HG03460 (cell line): ENCODE measurements at regions not wholly inside any gene's neighbourhood (a gene's known extent, or its start where the extent isn't known, plus 50 kb on each side); places are given as distances from the start of the nearest gene placed in this dataset.
"Not testable (repeated sequence)": the region's sequence is repeated elsewhere in the genome, so short reads cannot be mapped to it uniquely, and the experiment has no call there.

Source experiments
- ATAC-seq: cut with Tn5 transposase; IDR thresholded peaks from one replicate; pipeline ENCODE4 v1.9.1; 2021; ENCODE audit not compliant: unreplicated experiment

DNA sequence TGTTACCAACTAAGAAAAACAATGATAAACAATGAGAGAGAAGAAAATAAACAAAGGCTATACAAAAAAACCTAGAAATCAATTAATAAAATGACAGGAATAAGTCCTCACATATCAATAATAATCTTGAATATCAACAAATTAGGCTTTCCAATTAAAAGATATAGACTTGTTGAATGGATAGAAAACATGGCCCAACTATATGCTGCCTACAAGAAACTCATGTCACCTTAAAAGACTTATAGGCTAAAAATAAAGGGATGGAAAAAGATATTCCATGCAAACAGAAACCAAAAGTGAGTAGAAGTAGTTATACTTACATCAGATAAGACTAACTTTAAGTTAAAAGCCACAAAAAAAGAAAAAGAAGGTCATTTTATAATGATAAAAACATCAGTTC is 183.9 kb downstream of the MYRFL start:
- no peak for ATAC-seq

DNA sequence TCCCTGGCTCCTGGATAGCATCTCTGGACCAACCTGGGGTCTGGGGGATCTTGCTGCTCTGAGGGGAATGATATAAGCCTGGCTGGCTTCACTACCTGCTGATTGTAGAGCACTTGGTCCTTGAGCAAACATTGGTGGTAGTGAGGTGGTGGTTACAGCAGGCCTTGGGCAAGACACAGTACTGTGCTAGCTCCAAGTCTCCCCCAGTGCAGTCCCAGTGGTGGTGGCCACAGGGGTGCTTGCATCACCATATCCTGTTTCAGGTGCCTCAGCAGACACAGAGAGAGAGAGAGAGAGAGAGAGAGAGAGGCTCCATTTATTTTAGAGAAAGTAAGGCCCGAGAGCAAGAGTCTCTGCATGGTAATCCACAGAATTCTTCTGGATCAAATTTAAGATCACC is 186.3 kb downstream of the MYRFL start:
- ATAC-seq = no peak

DNA sequence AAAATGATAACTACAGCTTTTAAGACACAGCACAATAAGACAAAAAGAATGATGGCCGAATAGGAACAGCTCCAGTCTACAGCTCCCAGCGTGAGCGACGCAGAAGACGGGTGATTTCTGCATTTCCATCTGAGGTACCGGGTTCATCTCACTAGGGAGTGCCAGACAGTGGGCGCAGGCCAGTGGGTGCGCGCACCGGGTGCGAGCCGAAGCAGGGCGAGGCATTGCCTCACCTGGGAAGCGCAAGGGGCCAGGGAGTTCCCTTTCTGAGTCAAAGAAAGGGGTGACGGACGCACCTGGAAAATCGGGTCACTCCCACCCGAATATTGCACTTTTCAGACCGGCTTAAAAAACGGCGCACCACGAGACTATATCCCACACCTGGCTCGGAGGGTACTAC is 188.0 kb downstream of the MYRFL start:
- not testable (repeated sequence) for ATAC-seq

DNA sequence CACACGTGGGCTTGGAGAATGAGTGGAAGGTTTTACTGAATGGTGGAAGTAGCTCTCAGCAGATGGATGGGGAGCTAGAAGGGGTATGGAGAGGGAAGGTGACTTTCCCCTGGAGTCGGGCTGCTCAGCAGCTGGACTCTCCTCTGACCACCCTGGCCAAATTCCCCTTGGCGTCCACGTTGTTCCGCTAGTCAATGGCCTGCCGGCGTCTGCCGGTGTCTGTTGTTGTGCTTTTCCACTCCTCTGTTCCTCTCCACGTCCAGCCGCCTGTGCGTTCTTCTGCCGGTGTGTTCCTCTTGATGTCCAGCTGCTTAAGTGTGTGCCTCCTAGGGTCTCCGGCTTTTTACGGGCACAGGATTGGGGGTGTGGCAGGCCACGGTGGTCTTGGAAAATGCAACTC is 203.5 kb downstream of the MYRFL start:
- ATAC-seq = no peak

DNA sequence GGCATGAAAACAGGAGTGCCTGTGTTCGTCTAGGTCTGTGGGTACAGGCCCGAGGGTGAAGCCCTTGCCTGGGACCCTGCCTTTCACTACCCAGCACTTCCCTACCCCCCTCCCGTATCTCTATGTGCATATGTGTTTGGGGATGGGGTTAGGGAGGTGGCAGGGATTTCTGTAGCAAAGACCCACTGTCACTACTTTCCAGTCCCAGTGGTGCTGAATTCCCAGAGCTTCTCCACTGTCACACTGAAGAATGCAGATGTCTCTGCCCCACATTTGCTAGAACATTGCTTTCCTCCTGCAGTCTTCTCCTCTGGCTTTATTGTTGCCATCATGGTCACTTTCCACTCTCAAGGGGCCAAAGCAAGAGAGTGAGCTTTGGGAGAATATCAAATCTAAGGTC is 203.9 kb downstream of the MYRFL start:
- ATAC-seq = no peak

DNA sequence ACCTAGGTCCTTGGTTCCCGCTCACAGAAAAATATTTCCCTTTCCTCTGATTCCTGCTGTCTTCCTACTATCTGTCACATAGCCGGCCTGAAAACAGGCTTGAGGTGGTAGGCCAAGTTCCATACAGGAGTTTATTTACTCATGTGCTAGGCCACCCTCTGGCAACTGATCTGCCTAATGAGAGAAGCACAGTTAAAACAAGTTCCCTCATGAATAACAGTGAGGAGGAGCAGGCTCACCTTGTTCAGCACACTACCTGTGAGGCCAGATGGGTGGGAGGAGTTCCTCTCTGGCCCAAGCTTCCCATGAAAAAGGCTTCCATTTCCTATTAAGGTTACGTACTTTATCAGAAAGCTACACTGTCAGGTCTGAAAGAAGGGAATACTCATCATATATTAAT is 206.0 kb downstream of the MYRFL start:
- ATAC-seq = no peak

DNA sequence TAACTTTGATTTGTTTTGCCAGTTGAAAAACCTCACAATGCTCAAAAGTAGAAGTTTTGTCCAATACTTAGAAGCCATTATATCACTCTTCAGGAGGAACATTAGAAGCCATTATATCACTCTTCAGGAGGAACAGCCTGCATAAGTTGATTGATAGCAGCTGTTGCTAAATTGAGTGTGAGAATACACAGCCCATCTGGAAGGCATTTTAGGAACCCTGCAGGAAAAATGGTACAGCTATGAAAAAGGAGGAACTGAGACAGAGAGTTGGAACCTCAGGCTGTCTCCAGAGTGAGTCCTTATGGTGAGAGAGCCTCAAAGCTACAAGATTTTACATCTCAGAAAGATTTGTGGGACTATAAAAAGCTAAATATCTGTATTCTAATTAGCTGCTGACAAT is 207.0 kb downstream of the MYRFL start:
- no peak for ATAC-seq

DNA sequence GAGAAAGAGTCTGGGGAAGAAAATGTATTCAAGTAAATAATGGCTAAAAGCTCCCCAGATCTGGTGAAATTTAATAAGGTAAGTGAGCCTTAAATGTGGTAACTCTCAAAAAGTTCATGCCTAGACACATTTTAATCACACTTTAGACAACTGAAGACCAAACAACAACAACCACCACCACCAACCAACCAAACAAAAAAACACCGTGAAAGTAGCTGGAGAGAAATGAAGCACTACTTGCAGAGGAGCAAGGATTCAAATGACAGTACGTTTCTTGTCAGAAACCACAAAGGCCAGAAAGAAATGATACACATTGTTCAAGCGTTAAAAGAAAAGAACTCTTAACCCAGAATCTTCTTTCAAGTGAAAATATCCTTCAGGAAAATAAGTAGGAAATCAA is 208.3 kb downstream of the MYRFL start:
- ATAC-seq = no peak

DNA sequence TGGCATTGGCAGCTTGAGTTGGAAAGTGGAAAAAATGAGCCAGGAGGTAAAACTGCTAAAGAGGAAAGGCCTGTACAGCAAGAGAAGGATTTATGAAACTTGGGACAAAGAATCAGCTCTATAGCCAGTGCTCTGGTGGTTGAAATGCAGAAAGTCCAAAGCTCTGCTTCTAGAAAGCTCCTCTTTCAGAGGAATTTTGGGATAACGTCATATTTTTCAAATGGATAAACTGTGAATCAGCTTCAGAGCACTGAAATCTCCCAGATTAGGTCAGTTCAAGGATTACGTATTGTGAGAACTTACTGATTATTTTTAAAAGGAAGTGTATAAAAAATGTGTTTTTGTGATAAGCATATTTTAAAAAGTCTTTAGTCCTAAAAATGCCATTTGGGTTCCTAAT is 203.1 kb upstream of the CNOT2 start:
- no peak for ATAC-seq

DNA sequence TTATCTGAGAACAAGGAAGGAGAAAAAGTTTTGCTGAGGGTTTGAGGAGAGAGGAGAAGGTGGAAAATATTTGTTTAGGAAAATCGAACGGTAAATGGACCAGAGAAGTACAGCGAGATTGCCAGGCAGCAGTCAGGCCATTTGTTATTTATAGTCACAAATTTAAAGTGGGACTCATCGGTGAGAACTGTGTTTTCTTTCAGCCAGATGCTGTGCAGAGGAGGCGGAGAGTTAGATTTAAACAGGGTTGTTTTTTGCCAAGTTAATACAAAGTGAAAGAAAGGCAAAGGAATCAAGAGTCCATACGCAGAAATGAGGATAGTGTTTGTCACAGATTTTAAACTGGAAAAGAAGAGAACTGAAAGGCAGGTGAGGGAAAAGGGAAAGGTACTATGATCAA is 200.6 kb upstream of the CNOT2 start:
- no peak for ATAC-seq

DNA sequence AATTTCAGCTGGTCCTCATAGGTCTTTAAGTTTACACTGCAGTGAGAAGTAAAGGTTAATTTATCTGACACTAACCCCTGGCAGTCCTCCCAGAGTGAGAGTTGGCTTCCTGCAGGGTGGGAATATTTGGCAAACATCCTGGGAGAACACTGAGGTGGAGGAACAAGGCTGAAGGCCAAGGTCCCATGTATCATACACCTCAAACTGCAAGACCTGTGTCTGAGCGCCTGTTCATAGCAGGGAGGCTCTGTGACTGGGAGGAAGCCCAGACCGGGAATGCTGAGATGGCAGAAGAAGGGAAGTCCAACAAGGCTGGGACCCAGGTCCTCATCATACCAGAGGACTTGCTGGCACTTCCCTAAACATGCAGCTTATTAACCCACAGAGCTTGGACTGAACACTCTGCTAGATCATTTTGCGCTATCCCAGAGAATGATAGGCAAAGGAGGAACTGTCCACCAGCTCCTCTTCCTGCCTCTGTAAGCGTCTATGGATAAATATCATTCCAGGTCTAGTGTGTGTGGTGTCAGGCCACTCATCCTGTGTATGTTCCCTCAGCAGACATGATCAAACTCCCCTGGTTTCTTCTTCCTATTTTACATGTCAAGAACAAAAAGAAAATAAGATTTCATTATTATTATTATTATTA is 199.6 kb upstream of the CNOT2 start:
- ATAC-seq = no peak

DNA sequence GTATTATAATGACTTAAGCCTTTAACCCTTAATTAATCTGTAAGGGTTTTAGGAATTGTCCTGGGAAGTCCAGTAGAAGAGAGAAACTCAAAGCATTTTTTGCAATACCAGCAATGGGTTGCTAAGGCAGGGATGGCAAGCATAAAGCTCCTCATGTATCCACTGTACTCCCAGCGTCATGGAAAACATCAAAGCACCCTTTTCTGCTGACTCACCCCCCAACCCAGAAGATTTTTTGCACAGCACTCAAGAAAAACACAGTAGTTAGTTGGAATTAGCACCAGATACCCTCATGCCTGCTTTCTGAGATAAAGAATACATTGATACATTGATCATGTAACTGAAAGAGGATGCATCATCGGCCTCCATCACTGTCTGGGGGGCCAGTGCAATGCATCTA is 199.1 kb upstream of the CNOT2 start:
- ATAC-seq = no peak

DNA sequence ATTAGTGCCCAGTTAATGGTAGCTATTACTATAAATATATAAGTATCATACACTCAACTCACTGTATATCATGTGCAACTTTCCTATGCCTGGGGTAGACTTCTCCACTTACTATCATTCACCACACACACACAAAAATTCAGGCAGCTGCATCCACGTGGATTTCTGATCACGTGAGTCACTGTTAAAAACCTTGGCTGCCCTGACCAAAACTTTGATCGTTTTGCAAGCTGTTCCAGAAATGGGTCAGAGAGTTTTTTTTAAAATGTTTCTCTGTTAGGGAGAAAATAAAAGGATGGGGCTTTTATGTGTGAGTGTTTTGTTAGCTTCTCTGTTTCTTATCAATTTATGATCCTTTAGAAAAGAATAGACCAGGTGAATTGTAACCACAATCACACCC is 198.2 kb upstream of the CNOT2 start:
- no peak for ATAC-seq

DNA sequence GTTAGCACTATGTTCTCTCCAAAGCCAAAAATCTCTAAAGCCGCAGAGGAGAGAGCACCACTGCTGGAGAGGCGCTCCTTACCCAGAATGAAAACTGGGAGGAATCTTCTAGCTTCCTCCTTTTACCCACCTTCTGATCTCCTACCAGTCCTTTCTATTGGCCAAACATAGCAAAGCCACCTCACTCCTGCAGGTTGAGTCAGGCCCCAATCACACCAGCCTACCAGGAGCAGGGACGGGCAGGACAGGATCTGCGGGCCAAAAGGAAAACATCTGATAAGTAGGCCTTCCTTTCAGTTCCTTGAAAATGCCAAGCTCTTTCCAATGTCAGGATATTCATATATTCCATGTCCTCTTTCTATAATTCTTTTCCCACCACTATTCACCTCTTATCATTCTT is 197.7 kb upstream of the CNOT2 start:
- ATAC-seq = no peak

DNA sequence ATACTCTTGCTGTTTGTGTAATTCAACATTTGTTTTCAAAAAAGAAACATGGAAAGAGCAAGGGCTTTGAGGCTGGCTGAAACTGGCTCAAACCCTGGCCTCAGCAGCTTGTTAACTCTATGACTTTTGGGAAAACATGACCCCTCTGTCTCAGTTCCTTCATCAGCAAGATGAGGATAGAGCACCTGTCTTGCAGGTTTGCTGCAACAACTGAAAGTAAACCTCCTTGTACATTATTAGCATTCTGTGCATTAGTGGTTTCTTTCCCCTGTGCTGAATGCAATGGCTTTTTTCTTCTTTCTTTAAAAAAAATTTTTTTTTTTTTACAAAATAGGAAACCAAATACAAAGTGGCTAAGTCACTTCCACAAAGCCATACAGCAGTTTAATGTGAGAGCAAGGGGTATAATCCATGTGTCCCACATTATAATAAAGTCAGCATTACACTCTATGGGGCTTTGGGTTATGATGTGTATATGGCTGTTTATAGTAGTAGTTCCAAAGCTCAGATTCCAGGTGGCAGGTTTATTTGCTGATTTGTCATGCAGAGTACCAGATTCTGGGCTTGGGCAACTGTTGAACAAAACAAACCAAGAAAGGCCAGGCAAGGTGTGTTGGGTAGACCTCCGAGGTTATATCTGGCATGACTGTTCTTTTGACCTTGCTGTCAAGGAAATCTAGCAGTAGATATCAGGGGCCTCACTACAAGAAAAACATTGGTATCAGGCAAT is 194.5 kb upstream of the CNOT2 start:
- ATAC-seq = no peak

DNA sequence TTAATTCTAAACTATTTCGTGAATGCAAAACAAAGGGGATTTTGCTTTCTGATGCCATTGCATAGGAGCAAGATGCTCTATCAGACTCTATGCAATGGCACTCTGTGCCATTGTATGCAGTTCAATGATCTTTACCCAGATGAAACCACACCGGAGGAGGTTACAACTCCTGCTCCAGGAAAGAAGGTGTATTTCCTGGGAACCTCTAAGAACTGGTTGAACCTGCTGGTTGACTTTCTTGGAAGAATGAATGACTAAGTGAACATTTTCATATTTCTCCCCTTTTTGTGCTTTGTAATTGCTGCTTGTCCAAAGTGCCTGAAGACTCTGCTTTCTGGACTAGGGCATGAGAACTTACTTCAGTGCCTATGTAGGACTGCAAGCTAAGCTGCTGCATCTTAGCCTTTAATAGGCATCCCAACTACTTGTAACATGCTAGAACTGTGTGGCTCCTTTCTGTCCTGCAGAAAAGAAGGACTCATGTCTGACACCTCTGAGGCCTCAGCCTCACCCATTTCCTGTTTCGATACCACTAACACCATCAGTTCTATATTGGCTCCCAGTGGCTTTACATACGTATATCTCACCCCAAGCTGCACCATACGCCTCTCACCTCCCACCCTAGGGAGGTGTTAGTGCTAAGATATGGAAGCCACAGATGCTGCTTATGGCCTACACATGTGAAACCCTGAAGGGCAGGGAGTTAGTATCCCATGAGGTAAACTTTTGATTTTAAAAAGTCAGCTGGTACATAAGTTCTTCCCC is 193.5 kb upstream of the CNOT2 start:
- ATAC-seq = peak; percentile 84

DNA sequence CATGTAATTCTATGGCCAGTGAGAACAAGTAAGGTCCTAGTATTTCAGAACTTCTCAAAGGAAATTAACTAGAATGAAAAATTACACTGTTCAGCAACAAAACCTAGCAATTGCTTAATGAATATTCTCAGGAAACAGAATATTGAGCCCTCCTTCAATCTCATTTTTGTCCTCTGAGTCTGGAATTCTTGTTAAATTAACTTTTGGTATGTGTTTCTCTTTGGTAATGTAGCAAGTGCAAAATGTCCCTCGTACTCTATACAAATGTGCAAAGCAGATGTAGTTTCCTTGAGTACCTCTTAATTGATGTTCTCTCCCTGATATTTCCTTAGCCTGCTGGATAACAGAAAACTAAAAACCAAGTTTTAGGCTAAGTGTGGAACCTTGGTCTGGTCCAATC is 190.8 kb upstream of the CNOT2 start:
- ATAC-seq = no peak

DNA sequence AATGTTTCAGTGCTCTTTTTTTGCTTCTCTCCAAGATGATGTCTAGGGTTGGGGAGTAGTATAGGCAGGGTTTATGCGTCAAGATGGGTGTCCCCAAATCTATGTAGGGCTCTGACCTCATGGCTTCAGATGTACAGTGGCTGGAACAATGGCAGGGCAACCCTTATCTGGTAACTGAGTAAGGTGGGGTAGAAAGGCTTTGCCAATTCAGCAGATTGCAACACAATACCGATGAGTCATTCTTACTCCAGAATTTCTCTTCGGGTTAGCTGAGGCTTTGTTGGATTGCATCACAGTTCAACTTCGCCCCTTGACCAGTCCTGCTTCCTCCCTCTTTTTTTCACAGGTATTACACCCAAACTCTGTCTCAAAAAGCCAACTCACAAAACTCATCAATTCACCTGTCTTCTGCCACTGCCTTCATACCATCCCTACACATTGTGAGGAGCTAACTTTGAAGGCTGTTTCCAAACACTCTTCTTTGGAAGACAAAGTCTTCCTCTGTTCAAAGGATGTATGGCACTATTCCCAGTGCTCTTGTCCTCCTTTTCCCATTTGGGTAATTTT is 190.2 kb upstream of the CNOT2 start:
- no peak for ATAC-seq

DNA sequence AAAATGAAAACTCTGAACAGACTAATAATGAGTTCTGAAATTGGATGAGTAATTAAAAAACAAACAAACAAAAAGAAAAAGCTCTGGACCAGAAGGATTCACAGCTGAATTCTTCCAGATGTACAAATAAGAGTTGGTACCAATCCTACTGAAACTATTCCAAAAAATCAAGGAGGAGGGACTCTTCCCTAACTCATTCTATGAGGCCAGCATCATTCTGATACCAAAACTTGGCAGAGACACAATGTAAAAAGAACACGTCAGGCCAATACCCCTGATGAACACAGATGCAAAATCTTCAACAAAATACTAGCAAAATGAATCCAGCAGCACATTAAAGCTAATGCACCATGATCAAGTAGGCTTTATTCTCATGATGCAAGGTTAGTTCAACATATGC is 183.9 kb upstream of the CNOT2 start:
- no peak for ATAC-seq

DNA sequence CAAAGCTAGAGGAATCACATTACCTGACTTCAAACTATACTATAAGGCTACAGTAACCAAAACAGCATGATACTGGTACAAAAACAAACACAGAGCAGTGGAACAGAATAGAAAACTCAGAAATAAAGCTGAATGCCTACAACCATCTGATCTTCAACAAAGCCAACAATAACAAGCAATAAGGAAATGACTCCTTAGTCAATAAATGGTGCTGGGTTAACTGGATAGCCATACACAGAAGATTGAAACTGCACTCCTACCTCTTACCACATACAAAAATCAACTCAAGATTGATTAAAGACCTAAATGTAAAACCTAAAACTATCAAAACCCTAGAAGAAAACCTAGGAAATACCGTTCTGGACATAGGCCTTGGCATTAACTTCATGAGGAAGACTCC is 182.6 kb upstream of the CNOT2 start:
- ATAC-seq = no peak

DNA sequence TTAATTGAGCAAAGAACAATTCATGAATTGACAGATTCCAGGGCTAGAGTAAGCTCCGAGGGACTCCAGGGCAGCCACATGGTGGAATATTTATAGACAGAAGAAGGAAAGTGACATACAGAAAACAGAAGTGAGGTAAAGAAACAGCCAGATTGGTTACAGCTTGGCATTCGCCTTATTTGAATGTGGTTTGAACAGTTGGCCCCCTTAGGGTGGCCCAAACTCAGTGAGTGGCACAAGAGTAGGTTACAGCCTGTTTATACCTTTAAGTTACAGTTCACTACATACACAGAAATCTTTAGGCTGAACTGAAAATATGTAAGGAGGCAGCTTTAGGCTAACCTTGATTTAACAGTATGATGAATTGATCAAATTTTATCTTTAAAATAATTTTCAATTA is 174.5 kb upstream of the CNOT2 start:
- ATAC-seq = no peak
